Nephron progenitor cell (in vitro differentiated cells): ENCODE measurements at regions not wholly inside any gene's neighbourhood (a gene's known extent, or its start where the extent isn't known, plus 50 kb on each side); places are given as distances from the start of the nearest gene placed in this dataset.
A peak's percentile ranks its signal among the peaks of the same experiment; 100 is the strongest.

Experiments
- DNase-seq: peaks from one replicate; pipeline ENCODE4 v3.0.0; 2021
- H3K27ac Mint-ChIP-seq: 2 replicates; pipeline ENCODE4 v1.8.0; 2021; ENCODE audit warnings: mild to moderate bottlenecking, moderate library complexity, mixed read lengths
- H3K27me3 Mint-ChIP-seq: 2 replicates; pipeline ENCODE4 v1.8.0; 2021; ENCODE audit warnings: mild to moderate bottlenecking, low read depth, mixed read lengths; ENCODE audit not compliant: poor library complexity
- H3K36me3 Mint-ChIP-seq: 2 replicates; pipeline ENCODE4 v1.8.0; 2021; ENCODE audit warnings: low read depth, mixed read lengths
- H3K4me1 Mint-ChIP-seq: 2 replicates; pipeline ENCODE4 v1.8.0; 2021; ENCODE audit warnings: mixed read lengths
- H3K4me3 Mint-ChIP-seq: 2 replicates; pipeline ENCODE4 v1.8.0; 2021; ENCODE audit warnings: mild to moderate bottlenecking, moderate library complexity, mixed read lengths
- H3K9me3 Mint-ChIP-seq: 2 replicates; pipeline ENCODE4 v1.8.0; 2021; ENCODE audit warnings: mild to moderate bottlenecking, moderate library complexity, mixed read lengths
- CTCF ChIP-seq: fragments of 200-600 bp; sonication (generic); IDR thresholded peaks from 2 replicates; pipeline ENCODE4 v1.5.0; 2021; ENCODE audit warnings: antibody characterized with exemption

- H3K27ac Mint-ChIP-seq, result no peak overlapping the region
- no peak for DNase-seq
- no peak overlapping the region for H3K4me3 Mint-ChIP-seq
- no peaks in the 10 kb centered on the region for H3K27me3 Mint-ChIP-seq
- TF ChIP-seq CTCF, result no peak
- peaks cover 5% of the 10 kb centered on the region for H3K9me3 Mint-ChIP-seq
- H3K36me3 Mint-ChIP-seq, result peaks cover 3% of the 10 kb centered on the region
- H3K4me1 Mint-ChIP-seq, result peaks cover 11% of the 10 kb centered on the region
Observed at GRCh38 chr5:166340039-166340438, 1951.4 kb upstream of the WWC1 start.

GRCh38 chr5:166341740-166342337, 1949.6 kb upstream of the WWC1 start:
- Mint-ChIP-seq H3K27ac (no peak overlapping the region), H3K27me3 (no peaks in the 10 kb centered on the region), H3K4me3 (no peak overlapping the region), H3K36me3 (no peaks in the 10 kb centered on the region), H3K9me3 (no peaks in the 10 kb centered on the region), H3K4me1 (peaks cover 20% of the 10 kb centered on the region)
- DNase-seq, result no peak
- TF ChIP-seq CTCF, result no peak

- Mint-ChIP-seq H3K4me1 (peaks cover 25% of the 10 kb centered on the region), H3K4me3 (no peak overlapping the region), H3K9me3 (no peaks in the 10 kb centered on the region), H3K27ac (no peak overlapping the region), H3K36me3 (no peaks in the 10 kb centered on the region), H3K27me3 (no peaks in the 10 kb centered on the region)
- no peak for TF ChIP-seq CTCF
- DNase-seq, result no peak
Observed at GRCh38 chr5:166342402-166342801, 1949.0 kb upstream of the WWC1 start.

- peak; percentile 3 for DNase-seq
- Mint-ChIP-seq H3K27ac (no peak overlapping the region), H3K27me3 (no peaks in the 10 kb centered on the region), H3K9me3 (no peaks in the 10 kb centered on the region), H3K4me3 (no peak overlapping the region), H3K4me1 (peaks cover 51% of the 10 kb centered on the region), H3K36me3 (no peaks in the 10 kb centered on the region)
- no peak for TF ChIP-seq CTCF
Observed at GRCh38 chr5:166346726-166347374, 1944.6 kb upstream of the WWC1 start.

GRCh38 chr5:166349046-166349445, 1942.4 kb upstream of the WWC1 start:
- TF ChIP-seq CTCF, result no peak
- no peak overlapping the region for H3K4me3 Mint-ChIP-seq

GRCh38 chr5:166353580-166353979, 1937.9 kb upstream of the WWC1 start:
- H3K9me3 Mint-ChIP-seq, result peaks cover 14% of the 10 kb centered on the region
- no peak overlapping the region for H3K27ac Mint-ChIP-seq
- TF ChIP-seq CTCF, result no peak
- H3K27me3 Mint-ChIP-seq, result no peaks in the 10 kb centered on the region
- no peaks in the 10 kb centered on the region for H3K36me3 Mint-ChIP-seq
- H3K4me1 Mint-ChIP-seq, result peaks cover 20% of the 10 kb centered on the region
- H3K4me3 Mint-ChIP-seq, result no peak overlapping the region
- no peak for DNase-seq

More at GRCh38 chr5:166349046-166349445, 1942.4 kb upstream of the WWC1 start:
- Mint-ChIP-seq H3K27ac (no peak overlapping the region), H3K36me3 (no peaks in the 10 kb centered on the region), H3K4me1 (peaks cover 39% of the 10 kb centered on the region), H3K27me3 (no peaks in the 10 kb centered on the region), H3K9me3 (no peaks in the 10 kb centered on the region)
- no peak for DNase-seq
